C1 segment of cervical spinal cord (tissue), 14 donors: ENCODE measurements at regions not wholly inside any gene's neighbourhood (a gene's known extent, or its start where the extent isn't known, plus 50 kb on each side); places are given as distances from the start of the nearest gene placed in this dataset.

ENCODE experiments used
- DNase-seq, 14 donors: peaks; one replicate each; lab custom pipeline; 2025; lab: John Stamatoyannopoulos, UW

DNA sequence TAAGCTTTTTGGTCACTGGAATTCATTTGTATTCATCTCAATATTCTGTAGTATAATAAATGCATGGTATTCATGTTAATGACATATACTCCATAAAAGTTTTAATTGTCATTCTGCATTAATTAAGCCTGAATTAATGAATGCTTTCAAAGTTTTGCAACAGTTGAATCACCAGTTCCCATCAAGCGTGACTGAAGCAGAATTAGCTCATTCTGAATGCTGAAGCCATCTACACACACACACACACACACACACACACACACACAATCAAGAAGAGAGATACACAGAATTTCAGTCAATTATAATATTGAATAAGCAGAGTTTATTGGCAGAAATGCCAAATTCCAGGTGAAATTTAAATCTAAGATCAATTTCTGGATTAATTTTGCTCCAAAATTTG lies 252.1 kb upstream of the KCNMB2 start:
- DNase-seq = no peak

DNA sequence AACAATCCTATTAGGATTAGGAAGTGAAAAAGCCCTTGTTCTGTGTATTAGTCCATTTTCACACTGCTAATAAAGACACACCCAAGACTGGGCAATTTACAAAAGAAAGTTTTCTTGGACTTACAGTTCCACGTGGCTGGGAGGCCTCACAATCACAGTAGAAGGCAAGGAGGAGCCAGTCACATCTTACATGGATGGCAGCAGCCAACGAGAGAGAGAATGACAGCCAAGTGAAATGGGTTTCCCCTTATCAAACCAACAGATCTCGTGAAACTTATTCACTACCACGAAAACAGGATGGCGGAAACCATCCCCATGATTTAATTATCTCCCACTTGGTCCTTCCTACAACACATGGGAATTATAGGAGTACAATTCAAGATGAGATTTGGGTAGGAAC lies 248.2 kb upstream of the KCNMB2 start:
- no peak for DNase-seq

DNA sequence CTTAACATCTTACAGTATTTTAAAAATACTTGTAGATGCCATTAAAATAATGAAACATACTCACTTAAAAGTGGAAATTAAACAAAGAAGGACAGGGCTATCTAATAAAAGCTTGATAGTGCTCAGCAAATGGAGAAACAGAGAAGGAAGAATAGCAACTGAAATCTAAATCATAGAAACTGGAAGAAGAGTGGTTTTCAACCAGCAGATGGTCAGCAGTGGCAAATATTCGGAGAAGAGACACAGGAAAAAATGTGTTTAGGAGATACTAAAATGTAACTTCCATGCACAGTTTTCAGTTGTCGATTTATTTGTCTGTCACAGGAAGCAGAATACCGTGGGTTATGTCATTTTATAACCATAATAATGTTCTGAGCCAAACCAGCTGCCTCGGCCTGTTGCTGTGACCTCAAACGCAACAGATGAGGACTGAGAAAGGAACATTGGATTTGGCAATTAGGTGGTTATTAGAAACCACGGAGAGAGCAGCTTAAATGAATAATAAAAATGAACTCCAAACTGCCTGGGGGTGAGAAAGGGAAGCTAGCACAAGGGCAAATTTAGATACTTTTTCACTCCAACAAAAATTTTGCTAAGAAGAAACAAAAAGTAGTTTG lies 246.6 kb upstream of the KCNMB2 start:
- DNase-seq = no peak

DNA sequence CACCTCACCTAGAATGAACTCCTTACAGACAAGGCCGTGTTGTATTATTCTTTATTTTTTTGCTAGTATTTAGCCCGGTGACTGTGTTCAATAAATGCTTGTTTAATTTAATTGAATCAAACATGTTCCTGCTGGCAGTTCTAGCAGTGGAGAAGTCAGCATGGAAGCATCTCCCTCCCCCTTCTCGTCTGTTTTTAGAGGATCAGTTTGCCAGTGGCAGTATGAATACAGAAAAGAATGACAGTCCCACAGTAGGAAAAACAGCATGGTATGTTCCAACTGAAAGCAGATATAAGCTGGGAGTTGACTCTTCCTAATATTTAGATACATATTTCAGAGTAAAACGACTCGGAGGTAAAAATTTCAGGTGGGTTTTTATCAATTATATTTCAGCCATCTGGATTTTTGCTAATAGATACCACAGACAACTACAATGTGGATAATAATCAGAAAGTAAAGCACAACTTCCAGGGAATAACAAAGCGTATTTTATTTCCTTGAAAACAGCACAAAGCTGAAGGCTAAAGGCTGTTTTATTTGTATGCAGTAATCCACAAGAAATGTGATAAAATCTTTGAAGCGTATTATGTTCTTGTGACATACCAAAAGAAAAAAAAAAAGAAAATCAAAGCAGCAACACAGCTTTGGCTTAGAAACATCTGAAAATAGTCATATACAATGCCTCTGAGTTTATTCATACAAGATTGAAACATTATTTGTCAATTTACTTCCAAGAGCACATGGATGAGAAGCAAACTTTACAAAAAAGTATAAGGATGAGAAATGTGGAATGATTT lies 244.5 kb upstream of the KCNMB2 start:
- peak in 1 of 14 donors; percentile 79 for DNase-seq

DNA sequence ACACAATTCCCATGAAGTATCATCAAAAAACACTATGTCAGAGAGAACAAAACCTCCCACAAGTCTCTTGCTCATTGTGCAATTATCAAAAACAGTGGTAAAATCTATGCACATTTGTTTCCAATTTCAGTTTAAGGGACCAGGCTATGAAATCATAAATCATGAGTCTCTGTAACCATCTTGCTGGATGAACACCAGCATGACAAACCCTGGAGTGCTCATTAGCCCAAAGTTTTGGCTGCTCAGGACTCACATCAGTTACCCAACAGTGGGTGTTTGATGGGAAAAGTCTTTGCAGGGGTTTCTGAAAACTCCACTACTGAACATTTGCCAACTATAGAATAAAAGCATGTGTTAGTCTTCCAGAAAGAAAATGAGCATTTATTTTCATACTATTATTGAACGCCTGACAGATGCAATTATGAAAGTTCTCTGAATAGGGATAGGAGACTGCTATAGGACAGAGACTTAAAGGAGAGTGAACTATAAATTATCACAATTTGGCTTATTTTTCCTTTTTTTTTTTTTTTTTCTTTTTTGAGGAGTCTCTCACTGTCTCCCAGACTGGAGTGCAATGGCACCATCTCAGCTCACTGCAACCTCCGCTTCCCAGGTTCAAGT lies 240.8 kb upstream of the KCNMB2 start:
- no peak for DNase-seq

DNA sequence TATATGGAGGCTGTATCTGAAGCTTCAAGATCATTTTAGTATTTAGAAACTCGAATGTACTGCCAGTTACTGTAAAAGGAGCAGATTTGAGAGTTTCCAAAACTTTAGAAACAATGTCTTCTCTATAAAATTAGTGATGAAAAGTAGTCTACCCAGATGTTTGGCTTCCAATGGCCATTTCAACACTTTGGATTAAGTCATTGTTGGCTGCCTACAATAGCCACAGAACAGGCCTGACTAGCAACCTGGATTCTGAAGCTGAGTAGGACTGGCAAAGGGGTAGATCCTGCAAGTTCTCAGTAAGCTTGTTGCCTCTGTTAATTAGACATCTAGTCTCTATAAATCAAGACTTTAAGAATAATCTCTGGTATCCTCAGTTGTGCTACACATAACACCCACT lies 239.0 kb upstream of the KCNMB2 start:
- no peak for DNase-seq

DNA sequence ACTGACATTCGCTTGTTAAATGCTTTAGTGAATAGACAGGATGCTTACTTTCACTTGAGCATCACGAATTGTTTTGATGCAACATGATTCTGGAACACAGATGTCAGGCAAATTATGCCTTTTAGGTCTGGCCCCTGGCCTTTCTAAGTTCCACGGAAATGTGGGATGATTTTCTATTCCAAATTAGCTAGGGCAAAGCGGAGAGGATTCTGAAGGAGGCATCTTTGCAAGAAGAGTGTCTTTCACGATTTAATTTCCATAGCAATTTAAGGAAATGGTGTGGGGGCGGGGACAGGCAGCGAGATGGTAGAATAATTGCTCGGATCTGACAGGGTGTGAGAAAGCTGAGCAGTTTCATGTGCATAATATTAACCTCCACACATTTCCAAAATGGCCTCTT lies 238.5 kb upstream of the KCNMB2 start:
- no peak for DNase-seq

DNA sequence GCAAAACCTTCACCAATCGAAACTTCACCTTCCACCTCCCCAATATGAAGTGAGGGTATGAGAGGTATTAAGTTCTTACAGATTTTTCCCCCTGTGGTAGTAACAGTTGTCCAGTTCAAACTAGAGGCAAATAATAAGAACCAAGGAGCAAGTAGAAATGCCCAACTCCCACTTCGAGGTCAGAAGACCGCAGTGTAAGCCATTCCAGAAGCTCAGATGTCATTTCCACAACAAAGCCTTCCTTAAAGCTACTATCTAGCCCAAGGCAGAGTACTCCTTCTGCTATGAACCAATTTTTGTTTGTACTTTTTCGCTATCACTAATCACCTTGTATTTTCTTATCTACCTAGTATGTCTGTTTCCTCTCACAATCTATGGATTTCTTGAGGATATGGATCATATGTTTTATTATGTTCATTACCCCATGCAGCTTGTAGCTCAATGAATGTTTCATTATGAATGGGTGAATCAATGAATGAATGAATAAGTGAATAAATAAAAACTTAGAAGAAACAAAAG lies 235.7 kb upstream of the KCNMB2 start:
- no peak for DNase-seq

DNA sequence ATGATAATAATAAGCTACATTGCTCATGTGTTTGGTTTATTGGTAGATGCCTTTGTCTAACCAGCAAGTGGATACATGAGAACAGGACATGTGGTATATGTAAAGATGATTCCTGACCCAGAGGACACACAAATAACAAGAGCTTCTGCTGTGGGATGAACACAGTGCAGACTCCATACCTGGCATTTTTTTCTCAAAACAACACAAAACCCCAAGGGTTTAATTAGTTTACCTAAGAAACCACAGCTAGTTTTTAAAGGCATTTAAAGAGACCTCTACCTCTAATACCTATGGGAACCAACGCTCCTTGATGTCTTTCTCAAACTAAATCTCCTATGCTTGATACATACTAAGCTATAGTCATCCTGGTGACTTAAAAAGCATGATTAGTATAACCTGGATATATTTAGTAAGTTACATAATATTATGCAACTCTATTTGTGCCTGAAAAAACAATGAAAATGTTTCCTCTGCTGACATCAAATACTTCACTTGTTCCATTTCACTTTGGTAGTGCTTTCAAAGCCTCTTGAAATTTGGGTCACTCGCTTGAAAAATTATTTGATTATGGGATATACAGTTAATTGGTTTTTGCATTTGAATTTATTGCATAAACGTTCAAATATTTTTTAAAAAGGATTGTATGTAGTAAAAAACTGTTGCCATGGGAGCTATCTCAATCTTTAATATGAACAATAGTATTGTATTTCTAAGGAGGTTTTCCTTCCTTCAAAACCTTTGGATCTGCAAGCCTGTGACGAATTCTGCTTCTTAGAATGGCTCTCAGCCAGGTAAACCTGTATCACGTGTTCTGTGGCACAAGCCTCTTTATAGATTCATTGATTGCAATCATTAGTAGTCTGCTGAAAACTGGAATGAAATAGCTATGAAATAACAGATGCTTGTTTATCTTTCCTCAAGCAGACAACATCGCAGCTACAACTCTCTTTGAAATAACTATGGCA lies 233.0 kb upstream of the KCNMB2 start:
- DNase-seq = no peak

DNA sequence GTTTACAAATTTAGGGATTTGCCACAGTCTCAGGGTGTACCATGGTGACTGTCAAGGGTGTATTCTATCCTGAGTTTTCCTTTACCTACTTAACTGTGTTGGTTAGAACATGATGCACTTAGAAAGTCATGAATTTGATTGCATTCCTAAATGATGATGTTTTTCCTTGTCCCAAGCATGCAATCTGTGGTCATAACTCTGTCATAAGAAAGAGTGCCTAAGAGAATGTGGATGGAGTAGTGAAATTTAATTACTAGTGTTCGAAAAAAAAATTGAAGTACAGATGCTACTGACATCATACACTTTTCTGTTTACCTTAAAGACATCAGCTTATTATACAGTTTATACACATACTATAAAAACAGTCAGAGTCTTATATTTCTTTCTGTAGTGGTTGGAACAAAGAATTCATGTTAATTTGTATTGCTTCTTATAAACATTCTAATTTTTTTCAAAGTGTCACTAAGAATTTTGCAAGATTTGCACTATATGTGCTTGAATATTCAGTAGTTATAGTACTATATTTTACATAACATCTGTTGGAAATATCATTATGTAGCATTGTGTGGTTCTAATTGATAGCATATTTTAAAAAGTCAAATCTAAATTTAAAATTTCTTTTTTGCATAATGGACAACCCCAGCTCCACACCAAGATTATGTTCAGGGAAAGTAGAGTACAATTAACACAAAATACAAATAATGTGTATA lies 231.3 kb upstream of the KCNMB2 start:
- DNase-seq = no peak

DNA sequence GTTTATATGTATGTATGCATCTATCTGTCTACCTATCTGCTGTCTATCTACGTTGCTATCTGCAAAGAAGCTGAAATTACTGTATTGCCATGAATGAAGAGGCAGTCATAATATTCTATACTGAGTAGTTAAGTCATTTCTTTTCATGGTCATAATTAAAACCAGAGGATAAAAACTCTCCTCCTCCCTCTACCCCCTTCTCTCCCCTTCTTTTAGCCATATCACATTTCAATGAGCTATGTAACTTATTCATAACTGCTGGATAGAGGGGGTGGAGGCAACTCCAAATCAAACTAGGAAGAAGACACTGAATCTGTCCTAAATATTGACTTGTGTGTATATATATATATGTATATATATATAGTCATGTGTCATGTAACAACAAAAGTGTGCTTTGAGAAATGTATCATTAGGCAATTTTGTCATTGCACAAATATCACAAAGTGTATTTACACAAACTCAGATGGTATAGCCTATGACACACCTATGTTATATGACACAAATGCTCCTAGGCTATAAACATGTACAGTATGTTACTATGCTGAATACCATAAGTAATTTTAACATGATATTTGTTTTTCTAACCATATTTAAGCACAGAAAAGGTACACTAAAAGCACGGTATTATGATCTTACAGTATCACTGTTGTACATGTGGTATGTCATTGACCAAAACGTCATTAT lies 229.7 kb upstream of the KCNMB2 start:
- DNase-seq = no peak

DNA sequence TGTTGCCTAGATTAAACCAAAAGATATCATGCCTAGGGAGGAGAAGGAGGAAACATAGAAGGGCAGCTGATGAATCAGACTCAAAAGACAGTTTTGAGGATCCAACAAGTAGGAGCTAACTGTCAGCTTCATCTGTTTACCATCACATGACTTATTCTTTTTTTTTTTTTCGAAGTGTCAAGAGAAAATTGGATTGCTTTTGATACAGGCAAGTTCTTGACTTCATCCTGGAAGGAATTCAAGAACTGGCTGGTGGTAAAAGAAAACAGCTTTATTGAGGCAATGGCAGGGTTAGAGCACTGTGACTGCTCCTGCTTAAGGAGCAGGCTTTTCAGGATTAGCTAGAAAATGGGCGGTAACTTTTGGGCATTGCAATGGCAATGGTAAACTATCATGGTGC lies 227.5 kb upstream of the KCNMB2 start:
- DNase-seq = no peak

DNA sequence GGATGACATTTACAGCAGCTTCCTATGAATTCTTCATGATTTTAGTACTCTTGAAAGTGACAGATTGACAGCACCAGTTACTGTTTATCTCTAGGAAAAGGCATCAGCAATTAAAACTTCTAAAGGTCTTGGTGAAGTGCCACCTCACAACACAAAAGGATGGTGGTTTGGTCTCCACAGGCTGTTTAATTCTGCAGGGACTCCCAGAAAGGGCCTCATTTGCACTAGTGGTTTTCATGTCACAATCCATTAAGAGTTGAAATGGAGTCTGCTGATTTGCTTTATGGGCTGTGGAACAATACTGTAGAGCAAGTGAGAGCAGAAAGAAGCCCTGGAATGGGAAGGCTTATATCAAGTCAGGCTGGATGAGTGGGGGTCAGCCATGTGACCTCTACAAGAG lies 225.3 kb upstream of the KCNMB2 start:
- no peak for DNase-seq

DNA sequence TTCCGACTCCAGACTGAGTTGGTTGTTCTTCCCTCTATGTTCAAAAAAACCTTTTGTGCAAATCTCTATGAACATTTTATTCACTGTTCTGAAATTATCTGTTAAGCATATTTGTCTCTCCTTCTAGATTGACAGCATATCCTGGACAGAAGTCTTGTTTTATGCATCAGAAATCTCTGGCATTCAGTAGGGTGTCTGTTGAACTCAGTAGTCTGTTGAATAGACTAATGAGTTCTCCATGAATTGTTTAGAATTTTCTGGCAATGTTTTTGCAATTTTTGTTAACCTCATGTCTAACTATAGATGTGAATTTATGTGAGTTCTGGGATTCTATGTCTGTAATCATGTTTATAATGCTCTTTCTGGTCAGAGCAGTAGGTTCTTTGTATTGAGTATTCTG lies 222.5 kb upstream of the KCNMB2 start:
- no peak for DNase-seq

DNA sequence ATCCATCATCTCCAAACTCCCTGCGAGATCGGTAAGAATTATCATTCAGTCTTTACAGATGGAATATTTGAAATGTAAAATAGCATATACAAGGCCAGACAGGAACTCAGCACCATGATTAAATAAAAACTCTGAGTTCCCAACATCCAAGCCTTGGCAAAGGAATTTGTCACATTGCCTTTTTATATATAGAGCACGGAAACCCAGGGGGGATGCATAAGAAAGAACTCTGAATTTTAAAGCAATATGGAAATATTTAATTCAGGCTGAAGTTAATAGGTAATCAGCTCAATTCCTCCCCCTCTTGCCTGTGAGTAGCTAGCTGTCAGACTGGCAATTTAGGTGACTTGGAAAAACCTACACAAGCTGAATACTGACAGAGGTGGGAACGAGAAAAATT lies 217.9 kb upstream of the KCNMB2 start:
- no peak for DNase-seq

DNA sequence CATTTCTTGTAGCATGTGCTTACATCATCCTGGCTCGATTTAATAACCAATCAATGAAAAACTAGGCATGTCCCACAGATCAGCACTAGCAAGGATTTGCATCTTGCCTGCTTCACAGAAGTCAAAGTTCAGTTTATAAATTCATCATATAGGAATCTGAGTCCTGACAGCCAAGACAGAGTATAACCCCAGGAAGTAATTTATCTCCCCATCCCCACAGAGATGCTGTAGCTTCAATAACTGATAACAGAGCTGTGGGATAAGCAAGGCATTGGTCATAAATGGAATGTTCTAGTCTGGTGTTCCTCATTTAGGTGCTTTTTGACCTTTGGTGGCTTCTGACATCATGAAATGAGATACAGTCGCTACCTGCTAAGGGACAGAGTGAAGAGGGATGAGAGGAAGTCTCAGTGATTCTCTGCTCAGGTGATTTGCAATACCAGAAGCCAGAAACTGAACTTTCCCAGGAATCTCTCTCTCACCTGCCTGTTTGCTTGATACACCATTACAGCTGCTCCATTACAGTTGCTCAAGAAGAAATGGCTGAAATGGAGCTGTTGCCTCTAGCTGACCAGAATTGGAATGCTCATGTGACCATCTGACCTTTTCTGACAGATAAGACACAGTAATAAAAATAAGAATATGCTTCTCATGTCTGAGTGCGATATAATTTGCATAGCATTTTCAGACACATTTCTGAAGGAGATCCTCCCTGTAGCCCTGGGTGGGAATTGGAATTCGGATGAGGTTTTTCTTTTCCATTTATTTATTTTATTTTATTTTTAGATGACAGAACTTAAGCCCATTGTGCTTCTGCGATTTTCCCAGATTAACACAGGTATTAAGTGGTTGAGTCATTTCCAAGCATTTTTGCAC lies 217.1 kb upstream of the KCNMB2 start:
- no peak for DNase-seq

DNA sequence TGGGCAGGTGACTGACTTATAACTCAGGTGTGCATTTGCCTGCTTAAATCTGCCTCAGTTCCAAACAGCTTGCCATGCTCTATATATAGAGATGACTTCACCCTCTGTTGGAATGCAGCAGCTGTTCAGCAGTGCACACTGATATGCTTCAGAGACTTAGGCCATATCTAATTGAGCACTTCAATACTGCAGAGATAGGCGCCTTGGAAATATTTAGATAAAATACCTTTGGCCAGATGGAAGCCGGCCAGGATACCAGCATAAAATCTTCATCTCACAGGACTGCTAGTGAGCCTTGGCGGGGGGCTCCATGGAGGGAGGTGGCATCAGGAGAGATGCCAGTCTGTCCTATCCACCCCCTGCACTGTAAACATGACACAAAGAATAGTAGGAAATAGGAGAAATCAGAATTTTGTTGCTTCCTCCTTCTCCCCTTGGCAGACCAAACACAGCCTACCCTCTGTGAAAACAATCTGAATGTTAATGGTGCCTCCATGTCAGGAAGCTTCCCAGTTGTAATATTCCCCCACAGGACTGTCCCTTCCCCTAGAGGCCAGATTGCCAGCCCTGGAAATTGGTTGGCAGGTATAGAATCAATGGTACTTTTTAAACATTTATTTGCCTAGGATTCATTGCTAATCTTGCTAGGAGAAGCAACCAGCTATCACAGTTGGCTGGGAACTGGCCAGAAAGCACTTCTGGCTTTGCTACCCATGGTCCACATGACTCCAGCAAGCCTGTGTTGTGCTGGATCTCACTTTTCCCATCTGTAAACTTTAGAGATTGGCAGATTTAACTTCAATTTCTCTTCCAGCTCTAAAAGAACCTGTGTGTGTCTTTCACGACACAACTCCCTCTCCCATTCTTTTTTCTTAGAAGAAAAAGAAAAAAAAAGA lies 215.5 kb upstream of the KCNMB2 start:
- peak in 2 of 14 donors; percentile 5 to 87 for DNase-seq

DNA sequence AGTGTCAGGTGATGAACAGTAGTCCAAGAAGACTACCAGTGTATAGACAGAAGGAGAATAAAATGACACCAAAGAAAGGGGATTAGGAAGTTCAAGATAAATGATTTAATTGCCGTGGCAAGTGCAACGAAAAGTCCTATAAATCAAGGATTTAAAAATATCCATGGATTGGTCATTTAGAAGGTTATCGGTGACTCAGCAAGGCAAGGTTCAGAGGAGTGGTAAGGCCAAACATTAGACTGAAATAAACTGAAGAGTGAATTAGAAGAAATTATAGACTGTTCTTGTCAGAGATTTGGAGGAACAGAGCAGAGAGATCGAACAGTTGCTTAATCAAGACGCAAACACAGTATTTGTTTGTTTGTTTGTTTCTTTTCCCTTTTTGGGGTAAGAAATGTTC lies 211.9 kb upstream of the KCNMB2 start:
- no peak for DNase-seq
